HCT116 (cell line): ENCODE measurements at regions not wholly inside any gene's neighbourhood (a gene's known extent, or its start where the extent isn't known, plus 50 kb on each side); places are given as distances from the start of the nearest gene placed in this dataset.

Experiments used
- CEBPB ChIP-seq: IDR thresholded peaks from 2 replicates; pipeline ENCODE4 v1.6.1; 2012; ENCODE audit warnings: low read depth
- CTCF ChIP-seq, 3 experiments: fragments of 200-600 bp in 1 of 3; sonication (generic) in 1 of 3; IDR thresholded peaks in 2 of 3; conservative IDR thresholded peaks in 1 of 3; 2 replicates each; pipeline ENCODE4 v1.5.1; 2012 to 2017; ENCODE audit warnings: low read depth in 2 of 3, low read length in 2 of 3, antibody characterized with exemption in 1 of 3, borderline replicate concordance in 1 of 3, control low read depth in 1 of 3, mild to moderate bottlenecking in 1 of 3, mixed read lengths in 1 of 3, mixed run types in 1 of 3, moderate library complexity in 1 of 3; ENCODE audit not compliant: insufficient read depth in 1 of 3
- EGR1 ChIP-seq: IDR thresholded peaks from 2 replicates; pipeline ENCODE4 v1.6.1; 2012; ENCODE audit warnings: low read depth
- ELF1 ChIP-seq: IDR thresholded peaks from 2 replicates; pipeline ENCODE4 v1.6.1; 2012; ENCODE audit warnings: low read depth, borderline replicate concordance
- EZH2 ChIP-seq: fragments of 200-600 bp; sonication (generic); IDR thresholded peaks from 2 replicates; pipeline ENCODE4 v1.6.1; 2017; ENCODE audit warnings: antibody characterized with exemption, mixed run types
- POLR2A ChIP-seq: IDR thresholded peaks from 2 replicates; pipeline ENCODE4 v1.7.0; 2011; ENCODE audit warnings: borderline replicate concordance; ENCODE audit not compliant: insufficient read depth, insufficient read length; ENCODE audit errors: extremely low read depth
- POLR2AphosphoS5 ChIP-seq: IDR thresholded peaks from 2 replicates; pipeline ENCODE4 v1.6.1; 2011; ENCODE audit warnings: mild to moderate bottlenecking, low read depth, low read length, moderate library complexity
- RAD21 ChIP-seq: IDR thresholded peaks from 2 replicates; pipeline ENCODE4 v1.6.1; 2012; ENCODE audit warnings: low read depth, mild to moderate bottlenecking
- REST ChIP-seq: IDR thresholded peaks from 2 replicates; pipeline ENCODE4 v1.6.1; 2012; ENCODE audit warnings: low read depth
- TCF7L2 ChIP-seq: IDR thresholded peaks from 2 replicates; pipeline ENCODE4 v1.7.0; 2011; ENCODE audit warnings: borderline replicate concordance, inconsistent platforms; ENCODE audit not compliant: insufficient read depth, insufficient read length; ENCODE audit errors: extremely low read depth
- YY1 ChIP-seq: IDR thresholded peaks from 2 replicates; pipeline ENCODE4 v1.6.1; 2011; ENCODE audit warnings: low read length, low read depth, moderate library complexity, mild to moderate bottlenecking; ENCODE audit not compliant: insufficient replicate concordance; ENCODE audit errors: extremely low read depth
- ZFX ChIP-seq: fragments of 450-650 bp; IDR thresholded peaks from 2 replicates; pipeline ENCODE4 v1.6.1; 2017
- ZNF274 ChIP-seq: fragments of 200-500 bp; sonication (Bioruptor generic); IDR thresholded peaks from 2 replicates; pipeline ENCODE4 v1.6.1; 2014; ENCODE audit warnings: mild to moderate bottlenecking, low read depth, low read length, inconsistent platforms

GRCh38 chr9:33739398-33739797 lies 56.0 kb upstream of the PRSS3 start:
- TF ChIP-seq CEBPB (no peak), CTCF (IDR thresholded peaks at IDR 0.05 in 2 of 3, conservative IDR thresholded peaks at IDR 0.05 in 1 of 3; ENCODE audit: borderline replicate concordance in 1 of 3, insufficient read depth in 1 of 3, low read depth in 2 of 3, low read length in 2 of 3) (no peak), YY1 (no peak), REST (no peak), RAD21 (no peak), EZH2 (no peak), POLR2A (no peak), POLR2AphosphoS5 (no peak), ELF1 (no peak), EGR1 (no peak), TCF7L2 (no peak), ZFX (no peak), ZNF274 (no peak)
